Fibroblast of upper back skin (primary cell): ENCODE measurements at regions not wholly inside any gene's neighbourhood (a gene's known extent, or its start where the extent isn't known, plus 50 kb on each side); places are given as distances from the start of the nearest gene placed in this dataset.
"Not testable (repeated sequence)": the region's sequence is repeated elsewhere in the genome, so short reads cannot be mapped to it uniquely, and the experiment has no call there.

Experiments
- DNase-seq: peaks from one replicate; pipeline ENCODE4 v3.0.0-alpha.2; 2013

DNA sequence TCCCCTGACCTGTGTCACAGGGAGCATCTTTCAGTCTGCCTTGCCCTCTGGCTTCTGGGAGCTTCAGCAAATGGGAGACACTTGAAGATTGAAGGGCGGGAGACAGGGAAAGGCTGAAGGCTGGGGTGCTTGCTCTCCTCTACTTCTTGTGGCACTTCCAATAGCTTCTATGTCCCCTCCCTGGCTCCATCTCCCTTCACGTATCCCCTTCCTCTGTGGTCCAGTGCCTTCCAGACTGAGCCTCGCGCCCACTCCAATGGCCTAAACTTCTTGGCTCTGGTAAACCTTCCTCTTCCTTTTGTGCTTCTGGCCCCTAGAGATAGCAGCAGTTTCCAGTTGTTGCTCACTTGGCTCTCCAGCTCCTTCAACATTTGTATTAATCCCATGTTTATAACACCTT, 69.8 kb upstream of the TOPAZ1 start:
- DNase-seq: no peak

- DNase-seq: not testable (repeated sequence)
Measured at GRCh38 chr3:44172701-44173100, 69.0 kb upstream of the TOPAZ1 start.

GRCh38 chr3:44173263-44173662, 68.4 kb upstream of the TOPAZ1 start:
- no peak for DNase-seq

GRCh38 chr3:44175070-44175469, 66.6 kb upstream of the TOPAZ1 start:
- DNase-seq: no peak

- no peak for DNase-seq
Measured at GRCh38 chr3:44179246-44179645, 62.4 kb upstream of the TOPAZ1 start.

DNA sequence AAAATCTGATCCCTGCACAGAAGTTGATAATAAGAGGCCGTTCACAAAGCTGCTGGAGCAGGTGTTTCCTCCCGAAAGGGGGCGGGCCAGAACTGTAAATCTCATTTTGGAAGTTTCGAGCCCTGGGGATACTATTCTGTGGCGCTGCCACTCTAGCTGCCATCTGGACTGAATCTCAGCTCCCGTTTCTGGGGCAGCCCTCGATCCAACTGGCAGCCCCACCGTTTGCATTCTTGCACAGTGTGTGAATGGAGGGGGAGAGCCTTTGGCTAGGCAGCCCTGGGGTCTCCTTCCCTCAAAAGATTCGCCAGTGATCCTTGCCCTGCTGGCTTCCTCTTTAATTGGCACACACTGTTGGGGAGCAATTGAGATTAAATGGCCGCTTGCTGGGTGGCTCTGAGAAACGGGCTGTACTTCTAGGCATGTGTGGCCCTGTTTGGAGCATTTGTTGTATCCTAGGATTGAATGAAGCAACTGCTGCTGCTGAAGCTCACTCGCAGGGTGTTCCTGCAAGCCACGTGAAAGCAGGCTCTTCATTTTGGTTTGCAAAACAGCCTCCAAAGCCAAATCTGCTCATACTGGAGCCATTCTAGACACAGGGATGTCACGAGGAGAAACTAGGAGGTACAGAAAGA, 57.2 kb upstream of the TOPAZ1 start:
- DNase-seq: no peak

DNA sequence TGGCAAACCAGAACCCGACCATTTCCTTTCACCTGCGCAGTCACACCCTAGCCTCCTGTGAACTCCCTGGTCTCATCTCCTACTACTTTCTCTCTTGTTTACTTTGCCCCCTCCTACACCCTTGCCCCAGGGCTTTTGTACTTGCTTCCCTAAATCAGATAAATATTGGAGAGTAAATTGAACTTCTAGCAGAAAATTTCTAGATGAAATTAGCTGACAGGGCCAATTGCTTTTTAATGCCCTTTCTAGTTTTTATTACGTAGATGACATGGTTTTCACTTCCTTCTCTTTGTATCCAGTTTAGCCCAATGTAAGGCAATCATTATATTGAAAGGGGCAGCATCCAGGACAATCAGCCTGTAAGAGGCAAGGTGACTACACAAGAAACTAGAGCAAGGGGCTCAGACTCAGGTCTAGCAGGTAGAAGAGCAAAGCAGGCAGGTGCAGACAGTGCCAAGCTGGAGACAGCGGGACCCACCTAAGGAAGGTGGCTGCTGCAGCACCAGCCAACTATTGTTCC, 56.2 kb upstream of the TOPAZ1 start:
- no peak for DNase-seq

GRCh38 chr3:44186111-44186672, 55.5 kb upstream of the TOPAZ1 start:
- DNase-seq: no peak

- DNase-seq: no peak
Measured at GRCh38 chr3:44186712-44187111, 55.0 kb upstream of the TOPAZ1 start.
